Glomerular visceral epithelial cell (primary cell): ENCODE measurements at regions not wholly inside any gene's neighbourhood (a gene's known extent, or its start where the extent isn't known, plus 50 kb on each side); places are given as distances from the start of the nearest gene placed in this dataset.

Source experiments
- DNase-seq: peaks from one replicate; pipeline ENCODE4 v3.0.0-alpha.2; 2016; ENCODE audit errors: extremely low spot score

GRCh38 chr16:85376292-85377095 lies 236.6 kb upstream of the GSE1 start:
- DNase-seq = no peak

GRCh38 chr16:85377388-85378144 lies 235.6 kb upstream of the GSE1 start:
- DNase-seq = no peak

- no peak for DNase-seq
Measured at GRCh38 chr16:85378145-85379040, 234.7 kb upstream of the GSE1 start.

- DNase-seq = no peak
Measured at GRCh38 chr16:85379041-85380001, 233.8 kb upstream of the GSE1 start.

GRCh38 chr16:85380002-85380395 lies 233.1 kb upstream of the GSE1 start:
- no peak for DNase-seq

- DNase-seq = no peak
Measured at GRCh38 chr16:85380905-85381737, 232.0 kb upstream of the GSE1 start.

GRCh38 chr16:85381738-85382592 lies 231.2 kb upstream of the GSE1 start:
- peak; percentile 40 for DNase-seq

- no peak for DNase-seq
Measured at GRCh38 chr16:85382717-85383118, 230.4 kb upstream of the GSE1 start.

- no peak for DNase-seq
Measured at GRCh38 chr16:85383836-85384832, 229.0 kb upstream of the GSE1 start.

- DNase-seq = no peak
Measured at GRCh38 chr16:85384833-85385462, 228.2 kb upstream of the GSE1 start.

GRCh38 chr16:85385463-85386331 lies 227.4 kb upstream of the GSE1 start:
- no peak for DNase-seq

GRCh38 chr16:85386467-85387170 lies 226.5 kb upstream of the GSE1 start:
- no peak for DNase-seq

- DNase-seq = no peak
Measured at GRCh38 chr16:85387171-85387507, 226.0 kb upstream of the GSE1 start.

- DNase-seq = no peak
Measured at GRCh38 chr16:85387731-85388295, 225.3 kb upstream of the GSE1 start.

GRCh38 chr16:85389679-85390470 lies 223.2 kb upstream of the GSE1 start:
- DNase-seq = no peak
